HepG2 (cell line): ENCODE measurements at regions not wholly inside any gene's neighbourhood (a gene's known extent, or its start where the extent isn't known, plus 50 kb on each side); places are given as distances from the start of the nearest gene placed in this dataset.

Source experiments
- ATAC-seq: fragments of 200-7000 bp; cut with Tn5 transposase; 3 replicates; pipeline ENCODE4 v1.9.1; 2020; ENCODE audit warnings: mild to moderate bottlenecking, moderate library complexity
- BruUV-seq: library from RNA; stranded (reverse); fragments of 400-500 nt; replicated peaks from 2 replicates; lab custom pipeline; 2021; lab: Mats Ljungman, UMichigan
- CTCF ChIA-PET: fragments of 300-600 bp; formaldehyde crosslinking; extraction: SDS; loops from one replicate; lab custom pipeline; 2021; ENCODE audit warnings: low total read pairs, inconsistent platforms, low intra/inter-chr PET ratio; lab: Yijun Ruan, JAX
- POLR2A ChIA-PET: fragments of 350-600 bp; sonication (Branson Sonifier 250); formaldehyde crosslinking; loops from one replicate; lab custom pipeline; 2020; ENCODE audit warnings: antibody characterized with exemption, inconsistent platforms; lab: Yijun Ruan, JAX
- DNase-seq: peaks from one replicate; pipeline ENCODE4 v3.0.0-alpha.2; 2015; ENCODE audit warnings: low spot score
- FAIRE-seq: peaks from 3 replicates; lab custom pipeline; 2011; peaks lifted over from hg19 to GRCh38; lab: Jason Lieb, UNC
- H2AFZ ChIP-seq: one replicate; pipeline ENCODE4 v1.6.1; 2011; ENCODE audit warnings: low read length, inconsistent platforms
- H3K27ac ChIP-seq: fragments of 300-600 bp; 3 replicates; pipeline ENCODE4 v1.8.0; 2011; ENCODE audit warnings: mixed run types, mild to moderate bottlenecking, mixed read lengths, low read length, inconsistent platforms; ENCODE audit not compliant: insufficient read depth; ENCODE audit errors: extremely low read length
- H3K27me3 ChIP-seq, 2 experiments: fragments of 200-600 bp in 1 of 2; 2 replicates in 1 of 2; 3 replicates in 1 of 2; pipeline versions ENCODE4 v1.6.0 to v1.8.0; 2011; ENCODE audit warnings: low read length in 2 of 2, mild to moderate bottlenecking in 2 of 2, moderate library complexity in 2 of 2, inconsistent platforms in 1 of 2; ENCODE audit not compliant: insufficient read depth in 2 of 2, control insufficient read depth in 1 of 2
- H3K36me3 ChIP-seq, 2 experiments: fragments of 200-600 bp in 1 of 2; replicated peaks in 1 of 2; 2 replicates in 1 of 2; 3 replicates in 1 of 2; pipeline versions ENCODE4 v1.5.1 to v1.8.0; 2011; ENCODE audit warnings: low read length in 2 of 2, inconsistent platforms in 1 of 2; ENCODE audit not compliant: insufficient read depth in 2 of 2, control insufficient read depth in 1 of 2
- H3K4me1 ChIP-seq: 2 replicates; pipeline ENCODE4 v1.5.1; 2012; ENCODE audit warnings: low read length, inconsistent platforms; ENCODE audit not compliant: insufficient read depth
- H3K4me2 ChIP-seq: 2 replicates; pipeline ENCODE4 v1.6.0; 2011; ENCODE audit warnings: low read depth, low read length, inconsistent platforms
- H3K4me3 ChIP-seq, 3 experiments: fragments of 200-600 bp in 1 of 3; sonication (generic), shearing (Covaris generic) in 1 of 3; replicated peaks in 1 of 3; 2 replicates each; pipeline ENCODE4 v1.5.1; 2011 to 2016; ENCODE audit warnings: low read length in 3 of 3, inconsistent platforms in 2 of 3, low read depth in 2 of 3, mild to moderate bottlenecking in 2 of 3, control low read depth in 1 of 3, mixed read lengths in 1 of 3; ENCODE audit not compliant: insufficient read depth in 1 of 3
- H3K79me2 ChIP-seq: one replicate; pipeline ENCODE4 v1.6.1; 2011; ENCODE audit warnings: low read length, inconsistent platforms; ENCODE audit not compliant: insufficient read depth
- H3K9ac ChIP-seq: 2 replicates; pipeline ENCODE4 v1.6.0; 2011; ENCODE audit warnings: mild to moderate bottlenecking, low read depth, low read length, inconsistent platforms; ENCODE audit not compliant: insufficient read depth
- H3K9me3 ChIP-seq: 2 replicates; pipeline ENCODE4 v1.5.1; 2012; ENCODE audit warnings: mild to moderate bottlenecking, low read length
- H4K20me1 ChIP-seq: 2 replicates; pipeline ENCODE4 v1.6.0; 2011; ENCODE audit warnings: inconsistent platforms, mild to moderate bottlenecking, low read length, moderate library complexity; ENCODE audit not compliant: insufficient read depth
- ATF1 ChIP-seq: IDR thresholded peaks from 2 replicates; pipeline ENCODE4 v1.6.1; 2016; ENCODE audit warnings: mild to moderate bottlenecking, control low read depth
- FOXM1 ChIP-seq: sonication (generic); formaldehyde crosslinking; IDR thresholded peaks from 2 replicates; pipeline ENCODE4 v1.5.0; 2020; ENCODE audit warnings: missing genetic modification reagents
- GPN1 ChIP-seq: sonication (generic); formaldehyde crosslinking; IDR thresholded peaks from 2 replicates; pipeline ENCODE4 v1.5.1; 2020; ENCODE audit warnings: missing genetic modification reagents, borderline replicate concordance
- HBP1 ChIP-seq: IDR thresholded peaks from 2 replicates; pipeline ENCODE4 v1.6.1; 2016; ENCODE audit warnings: low read depth, control low read depth
- HIVEP1 ChIP-seq: sonication (generic); formaldehyde crosslinking; IDR thresholded peaks from 2 replicates; pipeline ENCODE4 v1.4.0; 2020; ENCODE audit warnings: mild to moderate bottlenecking, missing genetic modification reagents
- HMG20B ChIP-seq: conservative IDR thresholded peaks from 2 replicates; pipeline ENCODE4 v1.6.1; 2016; ENCODE audit warnings: missing genetic modification reagents, missing compliant biosample characterization
- KLF16 ChIP-seq, 2 experiments: sonication (generic) in 1 of 2; formaldehyde crosslinking in 1 of 2; IDR thresholded peaks; 2 replicates each; pipeline versions ENCODE4 v1.6.1 to v1.8.0; 2016 to 2023; ENCODE audit warnings: missing genetic modification reagents in 2 of 2, missing compliant biosample characterization in 1 of 2
- MAF1 ChIP-seq: sonication (generic); formaldehyde crosslinking; IDR thresholded peaks from 2 replicates; pipeline ENCODE4 v1.5.0; 2020; ENCODE audit warnings: missing genetic modification reagents, borderline replicate concordance
- MAFK ChIP-seq, 2 experiments: IDR thresholded peaks in 1 of 2; conservative IDR thresholded peaks in 1 of 2; 2 replicates each; pipeline ENCODE4 v1.6.1; 2011; ENCODE audit warnings: improper control_type of control experiment in 2 of 2, low read length in 2 of 2
- RAD51 ChIP-seq: fragments of 450-650 bp; IDR thresholded peaks from 2 replicates; pipeline ENCODE4 v1.6.1; 2016; ENCODE audit warnings: borderline replicate concordance
- RARA ChIP-seq: IDR thresholded peaks from 2 replicates; pipeline ENCODE4 v1.6.1; 2016; ENCODE audit warnings: missing genetic modification reagents, missing compliant biosample characterization
- THAP11 ChIP-seq: IDR thresholded peaks from 2 replicates; pipeline ENCODE4 v1.6.1; 2016; ENCODE audit warnings: missing biosample characterization, missing genetic modification reagents
- UBTF ChIP-seq: sonication (generic); formaldehyde crosslinking; IDR thresholded peaks from 2 replicates; pipeline ENCODE4 v1.4.0; 2020; ENCODE audit warnings: mild to moderate bottlenecking, missing genetic modification reagents
- ZNF205 ChIP-seq: IDR thresholded peaks from 2 replicates; pipeline ENCODE4 v1.6.1; 2018; ENCODE audit warnings: missing biosample characterization, missing genetic modification reagents
- ZNF577 ChIP-seq: sonication (generic); formaldehyde crosslinking; IDR thresholded peaks from 2 replicates; pipeline ENCODE4 v1.4.0; 2020; ENCODE audit warnings: mild to moderate bottlenecking, low read depth, missing genetic modification reagents, borderline replicate concordance
- ZNF737 ChIP-seq: sonication (generic); formaldehyde crosslinking; IDR thresholded peaks from 2 replicates; pipeline ENCODE4 v1.5.0; 2020; ENCODE audit warnings: missing genetic modification reagents, mild to moderate bottlenecking, borderline replicate concordance
- WGBS: methylation state at CpG from one replicate; pipeline ENCODE4 v1.1.6; 2017; ENCODE audit warnings: low lambda C conversion rate; 5-methylcytosine and 5-hydroxymethylcytosine counted together
- in situ Hi-C: cut with HindIII; loops from 2 replicates; pipeline ENCODE4 v1.10.0; 2017; ENCODE audit warnings: low pct_unique_long_range_greater_than_20kb; ENCODE audit not compliant: extremely low pct_ligation_motif_present
- intact Hi-C: fragments of 100-400 bp; cut with micrococcal nuclease; formaldehyde crosslinking; loops from one replicate; pipeline ENCODE4 v1.10.0; 2022; ENCODE audit not compliant: unreplicated experiment

- ChIA-PET POLR2A (no interaction called here), CTCF (no interaction called here)
- Histone ChIP-seq H3K9me3 (peaks cover 19% of the 10 kb centered on the region), H3K4me2 (no peak overlapping the region), H3K36me3 (no peaks in the 10 kb centered on the region), H3K27me3 (no peaks in the 10 kb centered on the region), H3K27ac (no peak overlapping the region), H3K9ac (no peak overlapping the region), H4K20me1 (no peaks in the 10 kb centered on the region), H3K4me1 (no peaks in the 10 kb centered on the region), H3K4me3 (no peak overlapping the region), H2AFZ (no peak overlapping the region), H3K79me2 (no peaks in the 10 kb centered on the region)
- intact Hi-C loops (no loop called here), in situ Hi-C loops (no loop called here)
- WGBS, result 93% methylated on average over 8 of the region's 8 CpGs
- BruUV-seq, result no TSS peak
- TF ChIP-seq GPN1 (CRISPR knock-in tag), result no peak
- no peak for TF ChIP-seq MAF1 (CRISPR knock-in tag)
- no peak for TF ChIP-seq ZNF577 (CRISPR knock-in tag)
- no peak for TF ChIP-seq RAD51
- TF ChIP-seq ZNF205 (CRISPR knock-in tag), result no peak
- no peak for TF ChIP-seq HMG20B (CRISPR knock-in tag)
- no peak for TF ChIP-seq UBTF (CRISPR knock-in tag)
- TF ChIP-seq RARA (CRISPR knock-in tag), result no peak
- no peak for TF ChIP-seq HBP1
- TF ChIP-seq MAFK (conservative IDR thresholded peaks at IDR 0.05 in 1 of 2, IDR thresholded peaks at IDR 0.05 in 1 of 2; ENCODE audit: low read length in 2 of 2), result no peak
- no peak for TF ChIP-seq THAP11 (CRISPR knock-in tag)
- no peak for TF ChIP-seq ZNF737
- no peak for TF ChIP-seq FOXM1
- TF ChIP-seq HIVEP1 (CRISPR knock-in tag), result no peak
- no peak for TF ChIP-seq ATF1
- TF ChIP-seq KLF16 (CRISPR knock-in tag; IDR thresholded peaks at IDR 0.05), result no peak
- DNase-seq (no peak), FAIRE-seq (no peak), ATAC-seq (no peak)
These were observed 1471.7 kb downstream of the UQCRFS1 start for GRCh38 chr19:27741236-27741635.
